Caco-2 (cell line): ENCODE measurements at regions not wholly inside any gene's neighbourhood (a gene's known extent, or its start where the extent isn't known, plus 50 kb on each side); places are given as distances from the start of the nearest gene placed in this dataset.

Experiments used
- BruUV-seq: library from RNA; stranded (reverse); fragments of 400-500 nt; replicated peaks from 2 replicates; lab custom pipeline; 2021; lab: Mats Ljungman, UMichigan
- CTCF ChIA-PET: fragments of 300-600 bp; sonication (Branson Sonifier 250); formaldehyde crosslinking; loops from one replicate; lab custom pipeline; 2022; ENCODE audit warnings: antibody characterized with exemption; lab: Charles Lee
- POLR2A ChIA-PET: fragments of 300-600 bp; sonication (Branson Sonifier 250); formaldehyde crosslinking; loops from one replicate; lab custom pipeline; 2022; ENCODE audit warnings: antibody characterized with exemption; lab: Charles Lee
- DNase-seq, 2 experiments: peaks; one replicate each; pipeline versions ENCODE4 v3.0.0 to v3.0.0-alpha.2; 2020 to 2022
- H3K27me3 ChIP-seq: replicated peaks from 2 replicates; pipeline ENCODE4 v1.6.0; 2011; ENCODE audit warnings: low read length; ENCODE audit not compliant: control insufficient read depth, insufficient read depth
- H3K36me3 ChIP-seq: 2 replicates; pipeline ENCODE4 v1.5.1; 2011; ENCODE audit warnings: low read length; ENCODE audit not compliant: control insufficient read depth, insufficient read depth
- H3K4me1 ChIP-seq: fragments of 250-450 bp; sonication (Bioruptor Pico); 2 replicates; pipeline ENCODE4 v1.5.1; 2020; ENCODE audit warnings: mild to moderate bottlenecking
- H3K4me3 ChIP-seq: 2 replicates; pipeline ENCODE4 v1.5.1; 2011; ENCODE audit warnings: low read depth, mild to moderate bottlenecking, control low read depth, low read length
- H3K9me3 ChIP-seq: fragments of 250-450 bp; sonication (Bioruptor Pico); 2 replicates; pipeline ENCODE4 v1.5.1; 2020; ENCODE audit warnings: mild to moderate bottlenecking, moderate library complexity
- H3K27ac Mint-ChIP-seq: one replicate; pipeline ENCODE4 v1.8.0; 2022; ENCODE audit warnings: mixed read lengths; ENCODE audit not compliant: unreplicated experiment
- H3K27me3 Mint-ChIP-seq: one replicate; pipeline ENCODE4 v1.8.0; 2022; ENCODE audit warnings: mixed read lengths; ENCODE audit not compliant: insufficient read depth, unreplicated experiment
- H3K36me3 Mint-ChIP-seq: one replicate; pipeline ENCODE4 v1.8.0; 2022; ENCODE audit warnings: mild to moderate bottlenecking, mixed read lengths; ENCODE audit not compliant: insufficient read depth, unreplicated experiment
- H3K4me1 Mint-ChIP-seq: one replicate; pipeline ENCODE4 v1.8.0; 2022; ENCODE audit warnings: low read depth, mixed read lengths; ENCODE audit not compliant: unreplicated experiment
- H3K4me3 Mint-ChIP-seq: one replicate; pipeline ENCODE4 v1.8.0; 2022; ENCODE audit warnings: mild to moderate bottlenecking, moderate library complexity, mixed read lengths; ENCODE audit not compliant: unreplicated experiment
- H3K9me3 Mint-ChIP-seq: one replicate; pipeline ENCODE4 v1.8.0; 2022; ENCODE audit warnings: mixed read lengths; ENCODE audit not compliant: unreplicated experiment
- intact Hi-C: fragments of 100-400 bp; cut with micrococcal nuclease; formaldehyde crosslinking; loops from one replicate; pipeline ENCODE4 v1.10.0; 2022; ENCODE audit not compliant: unreplicated experiment
- TF ChIP-seq, protein P1 (sequence below), 2 experiments: fragments of 200-600 bp in 1 of 2; IDR thresholded peaks; 1 replicate in 1 of 2; 2 replicates in 1 of 2; pipeline versions ENCODE4 v1.5.1 to v1.8.0; 2011 to 2022; ENCODE audit warnings: antibody characterized with exemption in 1 of 2, control low read depth in 1 of 2, inconsistent platforms in 1 of 2, low read depth in 1 of 2, low read length in 1 of 2, mild to moderate bottlenecking in 1 of 2, moderate library complexity in 1 of 2; ENCODE audit not compliant: insufficient read depth in 1 of 2, severe bottlenecking in 1 of 2, unreplicated experiment in 1 of 2

DNA sequence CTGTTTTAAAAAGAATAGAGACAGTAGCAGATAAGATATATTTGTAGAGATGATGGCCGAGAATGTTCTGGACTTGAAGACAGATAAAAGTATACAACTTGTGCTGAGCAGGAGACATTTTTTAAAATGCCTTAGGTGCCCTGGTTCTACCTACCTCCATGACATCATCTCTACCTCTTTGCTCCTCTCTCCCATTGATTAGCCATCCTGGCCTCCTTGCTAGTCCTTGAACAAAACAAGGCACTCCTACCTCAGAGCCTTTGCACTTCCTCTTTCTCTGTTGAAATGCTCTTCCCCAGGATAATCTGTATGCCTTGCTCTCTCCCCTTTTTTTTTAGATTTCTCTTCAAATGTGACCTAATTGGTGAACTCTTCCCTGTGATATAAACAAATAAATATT is 92.6 kb upstream of the MAGI3 start:
- Histone ChIP-seq H3K4me3 (no peak overlapping the region), H3K36me3 (no peaks in the 10 kb centered on the region), H3K27me3 (no peaks in the 10 kb centered on the region), H3K4me1 (0 out of 2 replicates have a peak, but pooled peaks cover 1% of the 10 kb centered on the region), H3K9me3 (no peaks in the 10 kb centered on the region)
- intact Hi-C loops: no loop called here
- no peaks in the 10 kb centered on the region for H3K27me3 Mint-ChIP-seq
- POLR2A ChIA-PET: no interaction called here
- H3K4me3 Mint-ChIP-seq: no peak overlapping the region
- DNase-seq: no peak
- TF ChIP-seq, protein P1, sequence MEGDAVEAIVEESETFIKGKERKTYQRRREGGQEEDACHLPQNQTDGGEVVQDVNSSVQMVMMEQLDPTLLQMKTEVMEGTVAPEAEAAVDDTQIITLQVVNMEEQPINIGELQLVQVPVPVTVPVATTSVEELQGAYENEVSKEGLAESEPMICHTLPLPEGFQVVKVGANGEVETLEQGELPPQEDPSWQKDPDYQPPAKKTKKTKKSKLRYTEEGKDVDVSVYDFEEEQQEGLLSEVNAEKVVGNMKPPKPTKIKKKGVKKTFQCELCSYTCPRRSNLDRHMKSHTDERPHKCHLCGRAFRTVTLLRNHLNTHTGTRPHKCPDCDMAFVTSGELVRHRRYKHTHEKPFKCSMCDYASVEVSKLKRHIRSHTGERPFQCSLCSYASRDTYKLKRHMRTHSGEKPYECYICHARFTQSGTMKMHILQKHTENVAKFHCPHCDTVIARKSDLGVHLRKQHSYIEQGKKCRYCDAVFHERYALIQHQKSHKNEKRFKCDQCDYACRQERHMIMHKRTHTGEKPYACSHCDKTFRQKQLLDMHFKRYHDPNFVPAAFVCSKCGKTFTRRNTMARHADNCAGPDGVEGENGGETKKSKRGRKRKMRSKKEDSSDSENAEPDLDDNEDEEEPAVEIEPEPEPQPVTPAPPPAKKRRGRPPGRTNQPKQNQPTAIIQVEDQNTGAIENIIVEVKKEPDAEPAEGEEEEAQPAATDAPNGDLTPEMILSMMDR (IDR thresholded peaks at IDR 0.05; ENCODE audit: insufficient read depth in 1 of 2, low read depth in 1 of 2, low read length in 1 of 2, severe bottlenecking in 1 of 2, unreplicated experiment in 1 of 2): no peak
- H3K36me3 Mint-ChIP-seq: no peaks in the 10 kb centered on the region
- no peaks in the 10 kb centered on the region for H3K9me3 Mint-ChIP-seq
- CTCF ChIA-PET: no interaction called here
- peaks cover 18% of the 10 kb centered on the region for H3K4me1 Mint-ChIP-seq
- no peak overlapping the region for H3K27ac Mint-ChIP-seq
- BruUV-seq: no TSS peak

DNA sequence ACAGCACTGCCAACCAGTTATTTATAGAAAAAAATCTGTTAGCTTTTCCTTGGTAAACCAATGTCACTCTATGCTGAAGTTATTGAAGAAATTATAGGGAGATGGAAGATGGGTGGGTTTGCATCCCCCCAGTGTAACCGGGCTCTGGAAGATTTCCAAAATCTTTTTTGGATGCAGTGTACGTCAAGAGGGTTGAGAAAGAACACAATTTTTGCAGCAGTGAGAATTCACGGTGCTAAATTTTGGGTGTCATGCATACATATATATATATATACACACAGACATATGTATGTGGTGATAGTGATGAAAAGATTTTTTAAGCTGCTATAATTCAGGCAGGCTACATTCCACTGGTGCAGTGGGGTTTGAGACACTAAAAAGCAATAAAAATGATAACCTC is 91.4 kb upstream of the MAGI3 start:
- ChIA-PET POLR2A (no interaction called here), CTCF (no interaction called here)
- Histone ChIP-seq H3K9me3 (no peaks in the 10 kb centered on the region), H3K36me3 (no peaks in the 10 kb centered on the region), H3K4me3 (no peak overlapping the region), H3K4me1 (no peaks in the 10 kb centered on the region), H3K27me3 (no peaks in the 10 kb centered on the region)
- Mint-ChIP-seq H3K9me3 (no peaks in the 10 kb centered on the region), H3K27me3 (no peaks in the 10 kb centered on the region), H3K4me3 (no peak overlapping the region), H3K36me3 (no peaks in the 10 kb centered on the region), H3K4me1 (peaks cover 15% of the 10 kb centered on the region), H3K27ac (no peak overlapping the region)
- DNase-seq: no peak
- TF ChIP-seq, protein P1 (IDR thresholded peaks at IDR 0.05; ENCODE audit: insufficient read depth in 1 of 2, low read depth in 1 of 2, low read length in 1 of 2, severe bottlenecking in 1 of 2, unreplicated experiment in 1 of 2): no peak
- no TSS peak for BruUV-seq
- intact Hi-C loops: no loop called here

DNA sequence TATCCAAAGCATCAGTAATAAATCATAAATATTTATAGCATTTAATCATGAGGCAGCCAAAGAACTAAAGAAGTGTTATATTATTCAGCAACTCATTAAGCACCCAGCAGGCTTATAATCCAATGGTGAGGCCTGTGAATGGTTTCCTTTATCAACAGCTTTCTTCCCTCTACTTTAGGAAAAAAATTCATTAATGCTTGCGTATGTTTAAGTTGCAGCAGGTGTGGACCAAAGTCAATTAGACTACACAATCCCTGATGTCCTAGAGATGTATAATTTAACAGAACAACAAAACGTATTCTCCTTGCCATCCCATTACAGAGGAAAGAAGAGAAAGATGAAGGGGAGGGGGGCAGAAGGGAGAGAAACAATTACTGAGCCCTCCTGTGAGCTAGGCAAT is 87.7 kb upstream of the MAGI3 start:
- H3K27me3 ChIP-seq: no peaks in the 10 kb centered on the region
- H3K9me3 ChIP-seq: no peaks in the 10 kb centered on the region
- H3K4me1 Mint-ChIP-seq: peaks cover 22% of the 10 kb centered on the region
- TF ChIP-seq, protein P1 (IDR thresholded peaks at IDR 0.05; ENCODE audit: insufficient read depth in 1 of 2, low read depth in 1 of 2, low read length in 1 of 2, severe bottlenecking in 1 of 2, unreplicated experiment in 1 of 2): no peak
- H3K9me3 Mint-ChIP-seq: no peaks in the 10 kb centered on the region
- BruUV-seq: no TSS peak
- no peak overlapping the region for H3K4me3 ChIP-seq
- H3K27me3 Mint-ChIP-seq: no peaks in the 10 kb centered on the region
- H3K4me1 ChIP-seq: peaks cover 15% of the 10 kb centered on the region
- DNase-seq: no peak
- no peak overlapping the region for H3K27ac Mint-ChIP-seq
- no peaks in the 10 kb centered on the region for H3K36me3 ChIP-seq
- peaks cover 5% of the 10 kb centered on the region for H3K36me3 Mint-ChIP-seq
- no peak overlapping the region for H3K4me3 Mint-ChIP-seq
- CTCF ChIA-PET: no interaction called here
- POLR2A ChIA-PET: no interaction called here
- intact Hi-C loops: loop anchor here (10.0 kb wide), 1 partner anchor 158 kb away; no protein-coding TSS in a partner anchor
